BJ (cell line): ENCODE measurements at regions not wholly inside any gene's neighbourhood (a gene's known extent, or its start where the extent isn't known, plus 50 kb on each side); places are given as distances from the start of the nearest gene placed in this dataset.

Experiments
- CTCF ChIA-PET: fragments of 350-600 bp; formaldehyde crosslinking; extraction: SDS; loops from one replicate; lab custom pipeline; 2021; ENCODE audit warnings: antibody characterized with exemption, inconsistent platforms; lab: Yijun Ruan, JAX
- POLR2A ChIA-PET: fragments of 300-600 bp; sonication (Branson Sonifier 250); formaldehyde crosslinking; extraction: SDS; loops from one replicate; lab custom pipeline; 2021; ENCODE audit warnings: antibody characterized with exemption; lab: Charles Lee
- DNase-seq: peaks from one replicate; pipeline ENCODE4 v3.0.0-alpha.2; 2011; ENCODE audit warnings: low read depth
- H3K27me3 ChIP-seq: 2 replicates; pipeline ENCODE4 v1.6.0; 2011; ENCODE audit warnings: low read length; ENCODE audit not compliant: control insufficient read depth, insufficient read depth
- H3K36me3 ChIP-seq: 2 replicates; pipeline ENCODE4 v1.5.1; 2011; ENCODE audit warnings: low read length; ENCODE audit not compliant: control insufficient read depth, insufficient read depth
- H3K4me3 ChIP-seq: 2 replicates; pipeline ENCODE4 v1.5.1; 2011; ENCODE audit warnings: low read depth, mild to moderate bottlenecking, control low read depth, low read length
- TF ChIP-seq, protein P1 (sequence below): IDR thresholded peaks from 2 replicates; pipeline ENCODE4 v1.5.1; 2011; ENCODE audit warnings: low read depth, mild to moderate bottlenecking, control low read depth, inconsistent platforms, low read length, moderate library complexity; ENCODE audit not compliant: insufficient read depth

DNA sequence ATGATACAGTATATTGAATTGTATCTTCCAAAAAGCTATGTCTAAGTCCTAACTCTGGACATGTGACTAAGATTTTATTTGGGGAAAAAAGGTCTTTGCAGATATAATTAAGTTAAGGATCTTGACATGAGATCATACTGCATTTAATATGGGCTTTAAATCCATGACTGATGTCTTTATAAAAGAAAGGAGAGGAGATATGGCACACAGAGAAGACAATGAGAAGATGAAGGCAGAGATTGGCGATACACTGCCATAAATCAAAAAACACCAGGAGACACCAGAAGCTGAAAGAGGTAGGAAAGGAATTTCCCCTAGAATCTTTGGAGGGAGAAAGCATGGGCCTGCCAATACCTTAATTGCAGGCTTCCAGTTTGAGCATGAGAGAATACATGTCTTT, 1450.2 kb downstream of the HACE1 start:
- Histone ChIP-seq H3K4me3 (no peak overlapping the region), H3K27me3 (no peaks in the 10 kb centered on the region), H3K36me3 (no peaks in the 10 kb centered on the region)
- CTCF ChIA-PET, result no interaction called here
- no peak for DNase-seq
- TF ChIP-seq, protein P1, sequence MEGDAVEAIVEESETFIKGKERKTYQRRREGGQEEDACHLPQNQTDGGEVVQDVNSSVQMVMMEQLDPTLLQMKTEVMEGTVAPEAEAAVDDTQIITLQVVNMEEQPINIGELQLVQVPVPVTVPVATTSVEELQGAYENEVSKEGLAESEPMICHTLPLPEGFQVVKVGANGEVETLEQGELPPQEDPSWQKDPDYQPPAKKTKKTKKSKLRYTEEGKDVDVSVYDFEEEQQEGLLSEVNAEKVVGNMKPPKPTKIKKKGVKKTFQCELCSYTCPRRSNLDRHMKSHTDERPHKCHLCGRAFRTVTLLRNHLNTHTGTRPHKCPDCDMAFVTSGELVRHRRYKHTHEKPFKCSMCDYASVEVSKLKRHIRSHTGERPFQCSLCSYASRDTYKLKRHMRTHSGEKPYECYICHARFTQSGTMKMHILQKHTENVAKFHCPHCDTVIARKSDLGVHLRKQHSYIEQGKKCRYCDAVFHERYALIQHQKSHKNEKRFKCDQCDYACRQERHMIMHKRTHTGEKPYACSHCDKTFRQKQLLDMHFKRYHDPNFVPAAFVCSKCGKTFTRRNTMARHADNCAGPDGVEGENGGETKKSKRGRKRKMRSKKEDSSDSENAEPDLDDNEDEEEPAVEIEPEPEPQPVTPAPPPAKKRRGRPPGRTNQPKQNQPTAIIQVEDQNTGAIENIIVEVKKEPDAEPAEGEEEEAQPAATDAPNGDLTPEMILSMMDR, result no peak
- POLR2A ChIA-PET, result no interaction called here

GRCh38 chr6:103405321-103405720, 1454.4 kb downstream of the HACE1 start:
- ChIA-PET POLR2A (no interaction called here), CTCF (no interaction called here)
- no peak for DNase-seq
- TF ChIP-seq, protein P1, result no peak
- Histone ChIP-seq H3K4me3 (no peak overlapping the region), H3K36me3 (no peaks in the 10 kb centered on the region), H3K27me3 (no peaks in the 10 kb centered on the region)

GRCh38 chr6:103404799-103405198, 1454.9 kb downstream of the HACE1 start:
- no peaks in the 10 kb centered on the region for H3K36me3 ChIP-seq
- no peaks in the 10 kb centered on the region for H3K27me3 ChIP-seq
- TF ChIP-seq, protein P1, result no peak
- no peak for DNase-seq
- CTCF ChIA-PET, result no interaction called here
- no peak overlapping the region for H3K4me3 ChIP-seq
- POLR2A ChIA-PET, result no interaction called here

- TF ChIP-seq, protein P1, result no peak
- CTCF ChIA-PET, result no interaction called here
- DNase-seq, result no peak
- POLR2A ChIA-PET, result no interaction called here
- Histone ChIP-seq H3K36me3 (no peaks in the 10 kb centered on the region), H3K4me3 (no peak overlapping the region), H3K27me3 (no peaks in the 10 kb centered on the region)
Measured at GRCh38 chr6:103396768-103397167, 1463.0 kb downstream of the HACE1 start.

- ChIA-PET CTCF (no interaction called here), POLR2A (no interaction called here)
- Histone ChIP-seq H3K27me3 (no peaks in the 10 kb centered on the region), H3K36me3 (no peaks in the 10 kb centered on the region), H3K4me3 (no peak overlapping the region)
- DNase-seq, result no peak
- TF ChIP-seq, protein P1, result no peak
Measured at GRCh38 chr6:103379272-103379671, 1480.4 kb downstream of the HACE1 start.
